Daoy (cell line): ENCODE measurements at regions not wholly inside any gene's neighbourhood (a gene's known extent, or its start where the extent isn't known, plus 50 kb on each side); places are given as distances from the start of the nearest gene placed in this dataset.

Experiments used
- DNase-seq: peaks from one replicate; pipeline ENCODE4 v3.0.0-alpha.2; 2015; ENCODE audit warnings: low read depth

DNA sequence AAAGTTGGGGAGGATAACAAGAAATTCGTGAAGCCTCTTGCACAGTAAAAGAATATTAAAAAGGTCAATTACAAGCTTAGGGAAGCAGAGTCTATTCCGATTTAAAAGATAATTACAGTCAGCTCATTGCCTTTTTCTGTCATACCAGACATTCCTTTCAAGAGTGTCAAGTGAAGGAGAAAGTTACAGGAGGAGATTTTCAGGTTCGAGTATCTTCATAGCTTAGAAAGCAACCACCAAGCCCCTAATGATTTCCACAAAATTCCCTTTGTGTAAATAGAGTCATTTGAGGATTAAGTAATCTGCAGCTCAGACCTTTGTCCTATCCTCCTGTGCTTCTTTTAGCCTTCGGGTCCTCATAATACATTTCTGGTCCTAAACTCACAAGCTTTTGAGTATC, 414.9 kb downstream of the CDH2 start:
- no peak for DNase-seq

DNA sequence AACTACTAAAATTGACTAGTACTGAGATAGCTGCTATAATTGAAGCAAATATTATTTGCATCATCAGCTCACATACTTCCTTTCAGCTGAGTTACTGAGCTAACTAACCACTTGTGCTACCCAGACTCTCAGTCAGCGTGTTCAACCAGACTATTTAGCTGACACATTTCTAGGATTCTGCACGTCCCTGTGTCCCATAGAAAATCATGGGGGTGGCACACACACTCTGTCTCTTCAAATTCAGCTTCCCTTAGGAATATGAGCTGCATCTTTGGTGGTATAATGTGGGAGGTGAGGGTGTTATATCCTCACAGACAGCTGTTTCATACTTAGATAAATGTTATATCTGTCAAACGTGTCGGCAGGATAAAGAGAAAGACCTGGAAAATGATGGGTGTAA, 424.0 kb downstream of the CDH2 start:
- no peak for DNase-seq

DNA sequence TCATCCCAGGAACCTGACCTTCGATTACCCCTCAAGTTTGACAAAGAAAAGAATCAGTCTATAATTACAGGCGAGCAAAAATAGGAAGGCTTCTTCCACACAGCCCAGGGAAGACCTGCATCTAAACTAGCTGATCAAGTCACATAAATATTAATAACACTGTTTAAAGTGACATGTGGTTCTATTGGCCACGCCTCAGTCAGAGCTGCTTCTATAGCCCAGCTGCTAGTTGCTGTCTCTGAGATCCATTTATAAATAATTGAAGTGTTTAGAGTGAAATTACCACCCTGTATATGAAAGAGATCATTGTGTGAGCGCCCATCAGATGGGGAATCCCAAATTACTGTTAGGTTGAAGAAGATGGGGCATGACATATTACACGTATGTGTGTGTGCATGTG, 426.0 kb downstream of the CDH2 start:
- no peak for DNase-seq

DNA sequence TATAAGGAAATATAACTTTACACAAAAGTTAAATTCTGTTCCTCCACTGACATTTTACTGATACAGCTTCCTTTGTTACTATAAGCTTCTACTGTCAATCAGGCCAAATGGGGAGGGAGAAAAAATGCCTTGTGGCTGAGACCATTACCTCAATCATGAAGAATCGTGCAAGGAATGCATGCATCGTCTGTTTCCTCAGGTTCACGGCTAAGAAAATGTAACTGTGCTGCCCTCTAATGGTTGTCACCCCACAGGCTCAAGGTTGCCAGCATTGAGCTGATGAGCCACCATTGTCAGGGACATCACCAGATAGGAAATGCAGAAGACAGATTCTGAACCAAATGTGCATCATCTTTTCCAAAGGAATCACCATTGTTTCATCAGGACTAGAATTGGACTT, 426.9 kb downstream of the CDH2 start:
- DNase-seq = peak; percentile 73

DNA sequence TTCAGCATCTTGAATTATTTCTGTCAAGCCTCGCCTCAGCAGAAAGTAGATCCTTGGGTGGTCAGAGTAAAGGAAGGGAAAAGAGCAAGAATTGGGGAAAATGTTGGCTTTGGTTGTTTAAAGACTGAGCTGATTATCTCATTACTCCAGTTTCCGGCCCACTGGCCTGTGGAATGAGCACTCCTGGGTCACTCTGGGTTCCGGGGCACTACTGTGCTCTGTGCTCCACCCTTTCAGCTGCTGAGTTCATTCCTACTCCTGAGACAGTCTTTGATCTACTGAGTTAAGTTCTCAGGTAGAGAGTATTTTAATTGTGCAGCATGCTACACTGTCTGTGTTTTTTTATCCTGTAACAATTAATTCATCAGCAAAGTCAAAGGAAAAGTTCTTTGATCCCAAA, 427.7 kb downstream of the CDH2 start:
- no peak for DNase-seq

DNA sequence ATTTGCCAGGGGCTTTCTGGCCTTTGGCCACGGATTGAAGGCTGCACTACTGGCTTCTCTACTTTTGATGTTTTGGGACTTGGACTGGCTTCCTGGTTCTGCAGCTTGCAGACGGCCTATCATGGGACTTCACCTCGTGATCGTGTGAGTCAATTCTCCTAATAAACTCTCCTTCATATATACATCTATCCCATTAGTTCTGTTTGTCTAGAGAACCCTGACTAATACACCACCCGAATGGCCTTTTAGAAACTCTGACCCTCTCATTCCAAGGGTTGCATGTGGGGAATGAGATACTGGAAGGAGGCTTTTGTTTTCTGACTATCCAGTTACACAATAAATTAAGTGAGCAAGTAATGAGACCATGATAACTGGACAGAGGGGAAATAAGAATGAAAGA, 430.7 kb downstream of the CDH2 start:
- no peak for DNase-seq

DNA sequence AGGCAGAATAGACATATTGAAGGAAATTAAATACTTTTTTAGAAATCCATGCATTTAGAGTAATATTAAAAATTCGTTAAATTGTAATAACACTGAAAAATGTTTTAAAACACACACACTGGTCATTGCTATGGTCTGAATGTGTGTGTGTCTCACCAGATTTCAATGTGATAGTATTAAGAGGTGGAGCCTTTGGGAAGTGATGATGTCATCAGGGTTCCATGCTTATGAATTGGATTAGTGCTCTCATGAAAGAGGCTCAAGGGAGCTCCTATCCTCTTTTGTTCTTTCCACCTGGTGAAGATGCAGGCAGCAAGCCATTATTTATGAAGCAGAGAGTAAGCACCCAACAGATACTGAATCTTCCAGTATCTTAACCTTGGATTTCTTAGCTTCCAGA, 441.8 kb downstream of the CDH2 start:
- no peak for DNase-seq

DNA sequence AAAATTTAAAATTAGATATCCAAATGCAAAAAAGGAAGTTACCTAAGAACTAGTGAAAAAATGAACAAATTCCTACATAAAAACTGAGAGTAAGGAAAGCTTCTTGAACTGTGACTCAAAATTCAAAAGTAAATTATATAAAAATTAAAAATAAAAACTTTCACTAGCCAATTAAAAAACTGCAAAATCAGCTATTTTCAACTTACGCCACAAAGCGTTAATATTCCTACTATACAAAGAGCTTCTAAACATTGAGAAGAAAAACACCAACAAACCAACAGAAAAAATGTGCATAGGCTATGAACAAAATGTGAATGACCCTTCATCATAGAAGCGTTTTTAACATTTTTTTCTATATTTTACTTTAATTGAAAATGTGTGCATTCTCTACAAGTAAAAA, 445.7 kb downstream of the CDH2 start:
- DNase-seq = no peak

DNA sequence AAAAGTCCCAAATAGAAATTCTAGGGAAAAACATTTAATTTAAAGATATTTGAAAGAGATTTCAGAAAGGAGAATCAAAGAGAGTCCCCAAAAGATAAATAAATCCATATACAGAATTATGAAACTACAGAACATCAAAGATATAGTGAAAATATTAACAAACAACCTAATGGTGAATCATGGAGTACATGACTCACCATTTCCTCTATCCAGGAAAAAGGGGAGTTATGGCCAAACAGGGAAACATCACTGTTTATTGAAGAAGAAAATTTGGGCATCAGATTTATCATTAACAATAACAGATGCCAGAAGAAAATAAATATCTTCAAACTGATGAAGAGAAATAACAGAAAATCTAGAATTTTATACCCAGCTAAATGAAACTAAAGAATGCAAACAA, 448.3 kb downstream of the CDH2 start:
- DNase-seq = no peak

DNA sequence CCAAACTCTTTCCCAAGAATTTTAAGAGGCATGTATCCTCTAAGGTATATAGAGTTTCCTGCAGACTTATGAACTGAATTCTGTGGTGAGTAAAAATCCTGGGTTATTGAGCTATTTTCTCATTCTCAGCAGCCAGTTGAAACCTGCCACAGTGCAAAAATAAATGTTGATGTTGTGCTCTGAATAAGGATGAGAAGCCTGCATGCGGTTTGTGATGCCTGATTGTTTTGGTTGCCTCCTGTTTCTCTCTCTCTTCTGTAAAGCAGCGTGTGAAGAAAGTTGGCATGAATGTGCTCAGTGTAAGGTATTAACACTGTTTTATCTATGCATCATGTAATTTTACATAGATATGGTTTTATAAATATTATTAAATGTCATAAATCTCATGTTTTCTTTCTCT, 452.6 kb downstream of the CDH2 start:
- DNase-seq = no peak

DNA sequence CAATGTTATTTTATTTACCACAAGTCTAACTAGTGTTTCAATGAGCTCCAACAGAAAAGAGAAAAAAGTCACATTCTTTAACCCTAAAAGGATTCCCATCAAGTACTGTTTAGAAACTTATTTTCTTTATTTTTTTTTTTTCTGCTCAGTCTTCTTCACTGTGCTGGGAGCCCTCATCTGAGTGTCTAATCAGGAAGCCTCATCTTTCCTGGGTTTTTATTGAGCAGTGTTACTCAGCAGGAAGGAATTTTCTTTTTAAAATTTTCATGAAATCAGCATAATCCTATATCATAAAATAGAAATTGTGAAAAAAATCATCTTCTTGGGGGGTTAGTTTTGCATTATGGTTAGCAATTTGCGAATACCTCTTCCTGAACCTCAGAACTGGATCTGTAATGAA, 453.8 kb downstream of the CDH2 start:
- DNase-seq = peak; percentile 5

DNA sequence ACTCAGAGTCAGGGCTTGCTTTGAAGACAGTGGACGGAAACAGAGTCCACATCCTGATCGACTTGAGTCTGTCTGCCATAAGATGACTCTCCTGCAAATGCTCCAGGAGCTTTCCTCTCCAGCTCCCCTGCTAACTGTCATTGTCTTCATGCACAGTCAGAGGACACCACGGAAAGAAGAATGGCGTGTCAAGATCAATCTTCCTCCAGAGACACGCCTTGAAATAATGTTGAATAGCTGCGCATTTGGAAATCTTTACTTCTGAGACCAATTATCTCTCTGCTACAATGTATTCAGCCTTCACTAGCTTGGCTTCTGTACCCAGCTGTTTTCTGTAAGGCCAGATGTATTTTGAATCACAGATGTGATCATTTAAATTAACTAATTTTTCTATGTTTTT, 457.2 kb downstream of the CDH2 start:
- no peak for DNase-seq

DNA sequence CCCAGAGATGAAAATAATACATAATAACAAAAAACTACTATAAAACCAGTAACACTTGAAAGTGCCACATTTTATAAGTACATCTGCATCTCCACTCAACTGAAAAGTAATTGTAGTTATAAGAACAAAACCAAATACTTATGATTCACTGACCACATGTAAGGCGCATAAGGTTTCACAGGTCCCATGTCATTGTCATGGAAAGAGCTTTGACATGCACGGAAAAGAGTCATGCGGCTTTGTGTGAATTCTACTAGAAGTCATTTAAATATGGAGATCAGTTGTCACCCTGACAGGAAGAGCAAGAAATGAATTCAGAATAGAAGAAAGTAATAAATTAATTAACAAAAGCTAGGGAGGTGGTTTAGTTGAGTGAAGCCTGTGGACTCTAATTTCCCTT, 459.1 kb downstream of the CDH2 start:
- DNase-seq = peak; percentile 31

DNA sequence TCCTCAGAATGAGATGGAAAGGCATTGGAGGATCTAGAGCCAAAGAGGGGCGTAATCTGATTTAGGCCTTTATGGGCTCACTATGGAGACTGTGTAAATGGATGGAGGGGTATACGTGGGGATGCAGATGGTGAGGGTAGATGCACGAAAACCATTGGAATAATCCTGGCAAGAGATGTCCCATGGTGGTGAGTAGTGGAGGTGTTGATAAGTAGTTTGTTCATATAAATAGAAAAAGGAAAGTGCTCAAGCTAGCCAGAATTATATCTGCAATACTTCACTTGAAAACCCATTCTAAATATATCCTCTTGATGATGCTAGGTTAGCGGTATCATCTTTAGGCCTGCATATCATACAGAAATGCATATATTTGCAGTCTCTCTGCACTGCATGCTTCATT, 459.7 kb downstream of the CDH2 start:
- DNase-seq = no peak

DNA sequence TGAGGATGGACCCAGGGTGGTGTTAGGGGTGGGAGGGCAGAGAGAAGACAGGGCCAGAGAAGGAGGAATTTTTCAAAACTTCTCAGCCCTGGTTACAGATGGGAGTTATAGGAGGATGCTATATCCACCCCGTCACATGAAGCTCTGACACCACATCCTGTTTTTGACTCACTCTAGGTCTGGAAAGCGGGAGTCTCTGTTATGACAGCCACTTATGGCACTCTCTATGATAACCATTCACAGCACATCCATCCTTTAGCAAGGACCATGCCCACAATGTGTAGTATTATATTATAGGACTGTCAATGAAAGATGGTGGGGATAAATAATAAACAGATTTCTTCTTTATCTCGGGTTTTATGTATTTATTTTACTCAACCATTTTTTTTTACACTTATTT, 461.2 kb downstream of the CDH2 start:
- peak; percentile 41 for DNase-seq

DNA sequence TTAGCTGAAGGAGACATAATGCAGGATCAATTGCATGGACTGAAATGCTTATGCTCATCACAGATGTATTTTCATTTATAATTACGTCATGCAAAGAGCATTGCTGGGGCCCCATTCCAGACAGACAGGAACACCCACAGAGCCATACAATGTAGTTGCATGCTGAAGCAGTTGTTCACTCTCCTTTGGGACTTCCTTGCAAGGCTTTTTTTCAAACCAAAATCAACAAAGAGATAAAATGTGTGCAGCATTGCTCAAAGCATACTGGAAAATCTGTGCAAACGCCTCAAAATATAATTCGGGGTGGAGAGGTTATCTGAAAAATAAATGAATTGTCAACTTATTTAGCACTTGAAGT, 463.2 kb downstream of the CDH2 start:
- DNase-seq = peak; percentile 57

DNA sequence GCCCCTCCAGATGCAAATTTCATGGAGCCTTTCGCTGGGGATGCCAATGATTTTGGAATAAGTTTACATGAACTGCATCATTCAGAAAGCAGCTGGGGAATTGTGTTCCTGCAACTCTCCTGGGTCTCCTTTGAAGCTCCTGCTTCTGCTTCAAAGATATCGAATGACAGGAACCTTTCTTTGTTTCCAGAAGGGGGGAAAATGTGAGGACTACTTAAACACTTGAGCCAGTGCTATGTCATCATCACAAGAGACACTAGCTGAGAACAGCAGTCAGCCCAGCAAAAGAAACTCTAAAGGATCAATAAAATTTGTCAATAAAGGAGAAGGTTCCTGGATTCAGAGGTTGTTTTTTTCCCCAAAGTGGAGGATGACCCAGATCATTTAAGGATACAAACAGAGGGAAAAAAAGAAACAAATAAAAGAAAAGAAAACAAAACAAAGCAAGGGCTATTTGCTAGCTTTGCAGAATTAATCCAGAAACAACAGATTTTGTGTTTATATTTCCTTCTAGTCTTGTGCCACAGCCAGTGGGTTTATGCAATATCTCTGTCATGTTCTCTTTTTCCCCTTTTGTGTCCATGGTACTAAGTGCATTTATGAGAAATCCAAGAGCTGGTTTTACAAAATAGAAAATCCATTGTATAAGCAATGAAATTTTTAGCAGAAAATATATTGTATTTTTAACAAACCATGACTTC, 463.7 kb downstream of the CDH2 start:
- peak; percentile 9 for DNase-seq

DNA sequence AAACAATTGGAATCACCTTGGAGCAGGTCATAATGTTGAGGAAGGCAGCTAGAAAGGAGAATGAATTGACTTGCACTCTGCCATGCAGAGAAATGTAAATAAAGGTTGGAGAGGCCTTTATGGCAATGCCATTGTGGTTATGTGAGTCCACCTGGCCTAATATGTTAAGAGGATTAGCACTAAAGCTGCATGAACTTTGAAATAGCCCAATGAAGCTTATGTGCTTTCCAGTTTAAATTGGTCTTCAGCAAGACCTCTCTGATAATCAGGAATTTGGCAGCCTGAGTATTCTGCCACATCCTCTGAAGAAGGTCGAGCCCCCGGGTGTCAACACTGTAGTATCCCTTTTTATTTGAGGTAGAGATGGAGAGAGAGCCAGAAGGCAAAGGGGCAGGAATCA, 464.9 kb downstream of the CDH2 start:
- DNase-seq = no peak

DNA sequence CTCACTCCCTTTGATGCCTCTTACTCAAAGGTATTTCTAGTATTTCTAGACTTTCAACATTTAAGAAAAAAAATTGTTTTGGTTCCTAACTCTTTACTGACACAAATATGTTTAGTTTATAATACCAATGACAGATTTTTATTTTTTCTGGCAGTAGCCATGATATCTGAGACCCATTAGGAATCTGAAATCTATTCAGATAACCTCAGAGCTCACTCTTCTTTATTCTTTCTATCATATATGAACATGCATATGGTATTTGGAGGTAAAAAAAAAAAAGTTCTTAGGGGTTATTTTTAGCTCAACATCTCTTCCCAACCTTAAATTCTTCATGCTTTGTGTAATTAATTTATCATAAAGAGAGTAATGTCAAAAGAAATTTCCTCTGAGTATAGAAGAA, 465.5 kb downstream of the CDH2 start:
- DNase-seq = no peak

DNA sequence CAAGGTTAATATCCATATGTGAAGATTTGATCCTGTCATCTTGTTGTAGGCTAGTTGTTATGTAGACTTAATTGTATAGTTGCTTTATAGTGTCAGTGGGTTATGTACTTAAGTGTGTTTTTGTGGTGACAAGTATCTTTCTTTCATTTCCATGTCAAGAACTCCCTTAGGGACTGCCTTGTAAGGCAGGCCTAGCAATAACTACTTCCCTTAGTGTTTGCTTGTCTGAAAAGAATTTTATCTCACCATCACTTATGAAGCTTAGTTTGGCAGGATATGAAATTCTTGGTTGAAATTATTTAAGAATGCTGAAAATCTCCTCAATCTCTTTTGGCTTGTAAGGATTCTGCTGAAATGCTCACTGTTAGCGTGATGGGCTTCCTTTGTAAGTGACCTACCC, 467.6 kb downstream of the CDH2 start:
- DNase-seq = no peak

DNA sequence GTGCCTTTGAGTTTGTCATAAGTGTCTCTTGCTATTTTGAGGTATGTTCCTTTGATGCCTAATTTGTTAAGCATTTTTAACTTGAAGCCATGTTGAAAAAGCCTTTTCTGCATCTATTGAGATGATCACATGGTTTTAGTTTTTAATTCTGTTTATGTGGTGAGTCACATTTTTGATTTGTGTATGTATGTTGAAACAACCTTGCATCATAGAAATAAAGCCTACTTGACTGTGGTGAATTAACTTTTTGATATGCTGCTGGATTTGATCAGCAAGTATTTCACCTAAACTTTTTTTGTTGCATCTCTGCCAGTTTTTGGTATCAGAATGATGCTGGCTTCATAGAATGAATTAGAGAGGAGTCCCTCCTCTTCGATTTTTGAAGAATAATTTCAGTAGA, 469.7 kb downstream of the CDH2 start:
- no peak for DNase-seq

DNA sequence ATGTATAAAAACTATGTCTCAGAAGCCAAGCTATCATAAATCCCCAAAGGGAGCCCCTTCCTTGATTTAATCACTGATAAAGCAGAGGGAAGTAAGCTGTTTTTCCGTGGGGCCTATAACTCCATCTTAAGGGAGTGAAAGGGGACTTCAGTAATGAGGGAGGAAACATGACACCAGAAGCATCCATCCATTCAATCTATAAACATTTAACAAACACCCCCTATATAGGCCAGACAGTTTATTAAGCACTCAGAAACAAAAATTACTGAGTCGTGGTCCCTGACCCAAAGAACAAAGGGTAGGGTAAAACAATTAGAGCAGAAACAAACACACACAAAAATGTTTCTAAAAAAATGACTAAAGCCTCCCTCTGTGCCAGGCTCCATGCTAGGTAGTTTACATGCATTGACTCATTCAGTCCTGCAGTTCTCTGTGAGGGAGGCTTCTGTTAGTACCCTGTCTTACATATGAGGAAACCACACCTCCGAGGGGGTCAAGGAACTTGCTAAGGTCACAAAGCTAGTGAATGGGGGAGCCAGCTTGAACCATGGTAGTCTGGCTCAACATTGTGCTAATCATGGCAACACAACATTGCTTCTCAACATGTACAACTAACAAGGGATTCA, 472.1 kb downstream of the CDH2 start:
- no peak for DNase-seq

DNA sequence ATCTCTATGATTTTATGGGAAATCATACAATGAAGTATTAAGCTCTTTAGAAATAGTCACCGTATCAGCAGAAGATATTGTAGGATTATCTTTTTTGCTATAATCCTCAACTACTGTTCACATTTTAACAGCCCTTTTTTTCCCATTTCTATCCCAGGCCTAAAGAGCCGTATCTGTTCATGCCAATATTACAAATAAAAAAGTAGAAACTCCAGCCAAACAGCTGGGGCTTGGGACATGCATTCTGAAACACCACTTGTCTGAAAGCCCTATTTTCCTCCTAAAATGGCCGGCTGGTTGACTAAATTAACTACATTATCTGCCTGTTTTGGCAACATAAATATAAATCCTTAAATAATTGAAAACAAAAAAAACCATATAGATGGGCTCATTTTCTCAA, 477.8 kb downstream of the CDH2 start:
- no peak for DNase-seq

DNA sequence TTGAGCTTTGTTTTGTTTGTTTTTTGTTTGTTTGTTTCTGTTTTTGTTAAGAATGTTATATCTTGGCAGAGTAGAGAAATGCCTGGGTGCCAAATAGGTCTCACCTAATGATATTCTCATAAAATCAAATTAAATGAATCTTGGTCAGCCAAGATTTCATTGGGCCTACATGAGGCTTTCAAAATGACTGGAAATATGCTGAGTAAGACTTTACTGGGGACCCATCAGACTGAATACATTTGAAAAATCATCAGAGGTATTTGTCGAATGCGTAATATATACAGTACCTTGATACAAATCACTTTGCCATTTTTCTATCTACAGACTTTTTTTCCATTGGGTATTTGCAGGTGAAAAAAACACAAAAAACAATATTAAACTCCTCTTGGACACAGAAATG, 480.8 kb downstream of the CDH2 start:
- no peak for DNase-seq
